SH-SY5Y (cell line): ENCODE measurements at regions not wholly inside any gene's neighbourhood (a gene's known extent, or its start where the extent isn't known, plus 50 kb on each side); places are given as distances from the start of the nearest gene placed in this dataset.

Experiments
- GATA2 ChIP-seq: IDR thresholded peaks from 2 replicates; pipeline ENCODE4 v1.6.1; 2011; ENCODE audit warnings: mild to moderate bottlenecking, low read depth, low read length
- GATA3 ChIP-seq: IDR thresholded peaks from 2 replicates; pipeline ENCODE4 v1.6.1; 2011; ENCODE audit warnings: low read depth, mild to moderate bottlenecking, low read length, moderate library complexity

- no peak for TF ChIP-seq GATA3
- TF ChIP-seq GATA2 = no peak
Measured at GRCh38 chr14:54106661-54107377, 150.2 kb upstream of the BMP4 start.
